ENCODE measurements at regions not wholly inside any gene's neighbourhood (a gene's known extent, or its start where the extent isn't known, plus 50 kb on each side); places are given as distances from the start of the nearest gene placed in this dataset.

- TF ChIP-seq ZNF274 (IDR thresholded peaks at IDR 0.05; ENCODE audit: low read depth, low read length) (no peak), YY1 (IDR thresholded peaks at IDR 0.05; ENCODE audit: insufficient read depth, insufficient read length) (no peak), SUZ12 (IDR thresholded peaks at IDR 0.05; ENCODE audit: extremely low read depth, insufficient read depth, insufficient read length) (no peak)
These were observed 73.8 kb upstream of the JADE1 start for GRCh38 chr4:128735714-128736113.

Data from NT2/D1 (cell line).